K562 (cell line): ENCODE measurements at regions not wholly inside any gene's neighbourhood (a gene's known extent, or its start where the extent isn't known, plus 50 kb on each side); places are given as distances from the start of the nearest gene placed in this dataset.

Experiments
- ARID2 ChIP-seq: fragments of 450-650 bp; IDR thresholded peaks from 2 replicates; pipeline ENCODE4 v1.6.1; 2017; ENCODE audit warnings: antibody characterized with exemption, mild to moderate bottlenecking
- BACH1 ChIP-seq: fragments of 200-800 bp; sonication (Bioruptor generic); IDR thresholded peaks from 2 replicates; pipeline ENCODE4 v1.6.1; 2016; ENCODE audit warnings: missing genetic modification characterization, missing compliant biosample characterization
- BDP1 ChIP-seq: IDR thresholded peaks from 3 replicates; pipeline ENCODE4 v1.6.1; 2011; ENCODE audit not compliant: insufficient read length, insufficient read depth
- FOSL1 ChIP-seq: fragments of 200-800 bp; sonication (Bioruptor generic); conservative IDR thresholded peaks from 2 replicates; pipeline ENCODE4 v1.6.1; 2016; ENCODE audit warnings: missing genetic modification characterization, missing compliant biosample characterization
- GATAD2B ChIP-seq: fragments of 450-650 bp; IDR thresholded peaks from 2 replicates; pipeline ENCODE4 v1.6.1; 2017; ENCODE audit warnings: mild to moderate bottlenecking, borderline replicate concordance
- JUND ChIP-seq, 2 experiments: IDR thresholded peaks; 2 replicates in 1 of 2; 3 replicates in 1 of 2; pipeline ENCODE4 v1.6.1; 2011; ENCODE audit warnings: borderline replicate concordance in 2 of 2, low read depth in 2 of 2, low read length in 2 of 2, improper control_type of control experiment in 1 of 2, missing biosample characterization in 1 of 2, missing genetic modification characterization in 1 of 2, missing genetic modification reagents in 1 of 2
- KAT8 ChIP-seq: fragments of 450-650 bp; IDR thresholded peaks from 2 replicates; pipeline ENCODE4 v1.6.1; 2016; ENCODE audit warnings: low read depth, mild to moderate bottlenecking
- MAFF ChIP-seq: IDR thresholded peaks from 2 replicates; pipeline ENCODE4 v1.6.1; 2012; ENCODE audit warnings: low read length, improper control_type of control experiment
- MEIS2 ChIP-seq: fragments of 450-650 bp; IDR thresholded peaks from 2 replicates; pipeline ENCODE4 v1.6.1; 2014; ENCODE audit warnings: mild to moderate bottlenecking; ENCODE audit not compliant: partially characterized antibody
- NCOA4 ChIP-seq: fragments of 450-650 bp; IDR thresholded peaks from 2 replicates; pipeline ENCODE4 v1.6.1; 2018; ENCODE audit warnings: mild to moderate bottlenecking; ENCODE audit not compliant: partially characterized antibody
- NFE2L1 ChIP-seq: fragments of 450-650 bp; IDR thresholded peaks from 2 replicates; pipeline ENCODE4 v1.6.1; 2016; ENCODE audit warnings: missing genetic modification characterization, low read depth, mild to moderate bottlenecking, missing compliant biosample characterization, moderate library complexity, borderline replicate concordance
- NFXL1 ChIP-seq: fragments of 450-650 bp; formaldehyde crosslinking; IDR thresholded peaks from 2 replicates; pipeline ENCODE4 v1.4.0; 2021; ENCODE audit warnings: mild to moderate bottlenecking
- RBBP5 ChIP-seq: fragments of 200-600 bp; sonication (generic); IDR thresholded peaks from 2 replicates; pipeline ENCODE4 v1.6.1; 2012; ENCODE audit warnings: borderline replicate concordance, mild to moderate bottlenecking, low read length, control low read depth, inconsistent platforms; ENCODE audit not compliant: insufficient read depth, poor library complexity, severe bottlenecking
- RBM34 ChIP-seq: fragments of 200-400 bp; formaldehyde crosslinking; IDR thresholded peaks from 2 replicates; pipeline ENCODE4 v1.6.1; 2018; ENCODE audit warnings: low read length, borderline replicate concordance; ENCODE audit not compliant: insufficient read depth
- SMC3 ChIP-seq: conservative IDR thresholded peaks from 2 replicates; pipeline ENCODE4 v1.6.1; 2011; ENCODE audit warnings: low read depth, low read length, improper control_type of control experiment; ENCODE audit not compliant: insufficient read depth
- SOX6 ChIP-seq: fragments of 450-650 bp; IDR thresholded peaks from 2 replicates; pipeline ENCODE4 v1.6.1; 2014; ENCODE audit warnings: mild to moderate bottlenecking
- ZBTB7A ChIP-seq: IDR thresholded peaks from 2 replicates; pipeline ENCODE4 v1.6.1; 2011; ENCODE audit warnings: low read depth, mild to moderate bottlenecking, low read length, moderate library complexity, borderline replicate concordance; ENCODE audit not compliant: control insufficient read depth
- ZKSCAN8 ChIP-seq: fragments of 200-800 bp; sonication (Bioruptor generic); IDR thresholded peaks from 2 replicates; pipeline ENCODE4 v1.6.1; 2016; ENCODE audit warnings: missing genetic modification characterization, missing compliant biosample characterization
- TF ChIP-seq, protein P1 (sequence below): fragments of 450-650 bp; conservative IDR thresholded peaks from 2 replicates; pipeline ENCODE4 v1.6.1; 2016; ENCODE audit warnings: missing genetic modification characterization, low read depth, mild to moderate bottlenecking, missing compliant biosample characterization, moderate library complexity
- TF ChIP-seq, protein P2 (sequence below): fragments of 250-450 bp; sonication (Bioruptor Pico); IDR thresholded peaks from 2 replicates; pipeline ENCODE4 v1.9.0; 2021; ENCODE audit warnings: mild to moderate bottlenecking
- TF ChIP-seq, protein P3 (sequence below): fragments of 450-650 bp; IDR thresholded peaks from 2 replicates; pipeline ENCODE4 v1.6.1; 2017; ENCODE audit warnings: antibody characterized with exemption
- TF ChIP-seq, protein P4 (sequence below): fragments of 250-450 bp; sonication (Bioruptor Pico); IDR thresholded peaks from 2 replicates; pipeline ENCODE4 v1.8.0; 2021; ENCODE audit warnings: borderline replicate concordance, mild to moderate bottlenecking, moderate library complexity; ENCODE audit not compliant: poor library complexity, severe bottlenecking

DNA sequence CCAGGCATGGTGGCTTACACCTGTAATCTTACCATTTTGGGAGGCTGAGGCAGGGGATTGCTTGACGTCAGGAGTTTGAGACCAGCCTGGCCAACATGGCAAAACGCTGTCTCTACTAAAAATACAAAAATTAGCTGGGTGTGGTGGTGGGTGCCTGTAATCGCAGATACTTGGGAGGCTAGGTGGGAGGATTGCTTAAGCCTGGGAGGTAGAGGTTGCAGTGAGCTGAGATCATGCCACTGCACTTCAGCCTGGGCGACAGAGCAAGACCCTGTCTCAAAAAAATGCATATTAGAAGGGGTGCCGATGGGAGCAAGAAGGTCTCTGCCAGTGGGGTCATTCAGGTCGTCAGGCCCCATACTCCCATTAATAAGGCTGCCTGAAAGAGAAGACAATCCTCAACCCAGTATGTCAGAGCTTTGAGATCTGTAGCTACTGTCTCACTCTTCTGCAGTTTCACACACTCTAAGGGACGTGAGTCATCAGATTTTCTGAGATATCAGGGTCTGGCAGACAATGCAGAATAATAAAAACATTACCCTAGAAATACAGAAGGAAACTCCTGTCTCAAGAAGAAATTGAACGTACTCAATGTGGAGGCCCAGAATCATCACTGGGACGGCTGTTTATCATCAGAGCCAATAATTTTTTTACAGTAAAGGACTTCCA lies 176.7 kb upstream of the FAT1 start (continued):
- TF ChIP-seq SMC3 (no peak), ZKSCAN8 (CRISPR knock-in tag) (no peak), BDP1 (no peak), JUND (IDR thresholded peaks at IDR 0.05; ENCODE audit: borderline replicate concordance, low read depth, low read length) (peak; percentile 88), JUND (tag; IDR thresholded peaks at IDR 0.05; ENCODE audit: borderline replicate concordance, low read depth, low read length) (peak; percentile 81), KAT8 (no peak), SOX6 (0 out of 2 replicates have a peak, but pooled peaks have one; percentile 39), RBM34 (no peak), ZBTB7A (peak; percentile 33; the same call in 1 of the 2 replicates), RBBP5 (no peak), FOSL1 (tag) (peak; percentile 87), GATAD2B (no peak), NFXL1 (no peak), ARID2 (no peak), NFE2L1 (tag) (peak; percentile 12; the same call in 1 of the 2 replicates), MAFF (peak; percentile 78), MEIS2 (peak; percentile 9), BACH1 (tag) (peak; percentile 52; the same call in 1 of the 2 replicates), NCOA4 (no peak)
- TF ChIP-seq, protein P1, sequence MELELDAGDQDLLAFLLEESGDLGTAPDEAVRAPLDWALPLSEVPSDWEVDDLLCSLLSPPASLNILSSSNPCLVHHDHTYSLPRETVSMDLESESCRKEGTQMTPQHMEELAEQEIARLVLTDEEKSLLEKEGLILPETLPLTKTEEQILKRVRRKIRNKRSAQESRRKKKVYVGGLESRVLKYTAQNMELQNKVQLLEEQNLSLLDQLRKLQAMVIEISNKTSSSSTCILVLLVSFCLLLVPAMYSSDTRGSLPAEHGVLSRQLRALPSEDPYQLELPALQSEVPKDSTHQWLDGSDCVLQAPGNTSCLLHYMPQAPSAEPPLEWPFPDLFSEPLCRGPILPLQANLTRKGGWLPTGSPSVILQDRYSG (tag) = no peak
- TF ChIP-seq, protein P2, sequence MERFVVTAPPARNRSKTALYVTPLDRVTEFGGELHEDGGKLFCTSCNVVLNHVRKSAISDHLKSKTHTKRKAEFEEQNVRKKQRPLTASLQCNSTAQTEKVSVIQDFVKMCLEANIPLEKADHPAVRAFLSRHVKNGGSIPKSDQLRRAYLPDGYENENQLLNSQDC (CRISPR knock-in tag) = no peak
- TF ChIP-seq, protein P3, sequence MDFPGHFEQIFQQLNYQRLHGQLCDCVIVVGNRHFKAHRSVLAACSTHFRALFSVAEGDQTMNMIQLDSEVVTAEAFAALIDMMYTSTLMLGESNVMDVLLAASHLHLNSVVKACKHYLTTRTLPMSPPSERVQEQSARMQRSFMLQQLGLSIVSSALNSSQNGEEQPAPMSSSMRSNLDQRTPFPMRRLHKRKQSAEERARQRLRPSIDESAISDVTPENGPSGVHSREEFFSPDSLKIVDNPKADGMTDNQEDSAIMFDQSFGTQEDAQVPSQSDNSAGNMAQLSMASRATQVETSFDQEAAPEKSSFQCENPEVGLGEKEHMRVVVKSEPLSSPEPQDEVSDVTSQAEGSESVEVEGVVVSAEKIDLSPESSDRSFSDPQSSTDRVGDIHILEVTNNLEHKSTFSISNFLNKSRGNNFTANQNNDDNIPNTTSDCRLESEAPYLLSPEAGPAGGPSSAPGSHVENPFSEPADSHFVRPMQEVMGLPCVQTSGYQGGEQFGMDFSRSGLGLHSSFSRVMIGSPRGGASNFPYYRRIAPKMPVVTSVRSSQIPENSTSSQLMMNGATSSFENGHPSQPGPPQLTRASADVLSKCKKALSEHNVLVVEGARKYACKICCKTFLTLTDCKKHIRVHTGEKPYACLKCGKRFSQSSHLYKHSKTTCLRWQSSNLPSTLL = no peak
- TF ChIP-seq, protein P4, sequence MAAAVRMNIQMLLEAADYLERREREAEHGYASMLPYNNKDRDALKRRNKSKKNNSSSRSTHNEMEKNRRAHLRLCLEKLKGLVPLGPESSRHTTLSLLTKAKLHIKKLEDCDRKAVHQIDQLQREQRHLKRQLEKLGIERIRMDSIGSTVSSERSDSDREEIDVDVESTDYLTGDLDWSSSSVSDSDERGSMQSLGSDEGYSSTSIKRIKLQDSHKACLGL (CRISPR knock-in tag) = no peak
